HG03060 (cell line): ENCODE measurements at regions not wholly inside any gene's neighbourhood (a gene's known extent, or its start where the extent isn't known, plus 50 kb on each side); places are given as distances from the start of the nearest gene placed in this dataset.
"Not testable (repeated sequence)": the region's sequence is repeated elsewhere in the genome, so short reads cannot be mapped to it uniquely, and the experiment has no call there.

Experiments
- ATAC-seq: cut with Tn5 transposase; IDR thresholded peaks from one replicate; pipeline ENCODE4 v1.9.1; 2021; ENCODE audit warnings: low read depth, moderate number of reproducible peaks; ENCODE audit not compliant: unreplicated experiment

DNA sequence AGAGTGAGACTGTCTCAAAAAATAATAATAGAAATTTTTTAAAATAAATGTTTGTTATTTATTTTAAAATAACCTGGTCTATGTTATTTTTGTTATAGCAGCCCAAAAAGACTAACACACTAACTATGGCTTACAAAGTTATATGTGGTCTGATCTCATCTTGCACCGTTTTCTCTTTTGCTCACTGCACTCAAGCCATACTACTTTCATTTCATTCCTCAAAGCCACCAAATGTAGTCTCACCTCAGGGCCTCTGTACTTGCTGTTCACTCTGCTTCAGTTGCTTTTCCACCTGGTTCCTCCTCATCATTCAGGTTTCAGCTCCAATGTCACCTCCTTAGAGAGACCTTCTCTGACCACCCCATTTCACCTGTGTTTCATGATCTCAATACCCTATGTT, 55.2 kb upstream of the MDM1 start:
- no peak for ATAC-seq

DNA sequence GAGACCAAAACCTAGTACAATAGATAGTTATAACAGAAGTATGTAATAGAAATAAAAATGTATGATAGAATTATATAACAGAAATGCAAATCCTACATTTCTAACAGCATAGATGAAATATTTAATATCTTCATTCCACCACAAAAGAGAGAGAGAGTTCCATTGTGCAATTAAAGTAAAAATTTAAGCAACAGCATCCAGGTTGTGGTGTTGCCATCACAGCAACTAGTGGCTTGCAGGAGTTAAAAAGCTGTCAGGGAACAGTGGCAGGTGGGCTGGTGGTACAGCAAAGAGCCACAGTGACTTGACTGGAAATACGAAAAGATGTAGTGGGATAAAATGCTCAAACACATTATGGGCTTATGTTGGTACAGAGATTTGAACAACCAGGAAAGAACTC, 57.1 kb upstream of the MDM1 start:
- ATAC-seq: no peak

GRCh38 chr12:68391937-68392336, 59.8 kb upstream of the MDM1 start:
- no peak for ATAC-seq

DNA sequence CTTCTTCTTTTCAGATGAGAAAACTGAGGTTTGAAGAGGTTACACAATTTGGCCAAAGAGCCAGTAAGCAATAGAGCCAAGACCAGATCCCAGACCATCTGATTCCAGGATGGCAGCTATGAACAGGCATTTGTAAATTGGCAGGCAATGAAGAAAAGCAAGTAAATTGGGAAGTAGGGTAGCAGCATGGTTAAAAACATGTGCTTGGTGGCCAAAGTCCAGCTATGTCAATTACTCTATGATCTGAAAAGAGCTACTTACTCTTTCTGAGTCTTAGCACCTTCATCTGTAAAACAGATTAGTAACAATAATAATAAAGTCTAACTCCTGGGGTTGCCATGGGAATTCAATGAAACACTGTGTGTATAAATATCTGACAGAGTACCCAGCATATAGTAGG, 60.2 kb upstream of the MDM1 start:
- no peak for ATAC-seq

DNA sequence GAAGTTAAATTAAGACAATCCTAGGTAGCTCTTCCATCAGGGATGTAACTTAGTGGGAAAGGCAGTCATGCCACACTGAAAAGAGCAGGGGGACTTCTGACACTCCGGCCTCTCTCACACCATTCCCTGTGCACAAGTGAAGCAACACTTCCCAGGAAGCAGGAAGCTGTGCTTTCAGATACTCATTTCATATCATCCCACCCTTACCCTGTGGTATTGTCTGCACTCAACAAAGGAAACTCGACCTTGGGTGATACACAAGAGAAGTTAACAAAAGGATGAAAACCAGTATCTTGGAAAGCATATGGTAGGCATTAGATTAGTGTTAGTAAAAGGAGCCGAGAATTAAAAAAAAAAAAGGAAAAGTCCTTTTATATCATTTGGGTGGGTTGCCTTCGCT, 61.3 kb upstream of the MDM1 start:
- ATAC-seq: no peak

- no peak for ATAC-seq
These were observed 65.5 kb upstream of the MDM1 start for GRCh38 chr12:68397566-68398158.

DNA sequence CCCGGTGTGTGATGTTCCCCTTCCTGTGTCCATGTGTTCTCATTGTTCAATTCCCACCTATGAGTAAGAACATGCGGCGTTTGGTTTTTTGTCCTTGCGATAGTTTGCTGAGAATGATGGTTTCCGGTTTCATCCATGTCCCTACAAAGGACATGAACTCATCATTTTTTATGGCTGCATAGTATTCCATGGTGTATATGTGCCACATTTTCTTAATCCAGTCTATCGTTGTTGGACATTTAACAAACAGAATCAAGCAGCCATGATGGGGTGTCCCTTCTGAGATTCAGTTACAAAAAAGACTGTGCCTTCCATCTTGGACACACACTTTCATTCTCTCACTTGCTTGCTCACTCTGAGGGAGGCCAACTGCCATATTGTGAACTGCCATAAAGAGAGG, 66.5 kb upstream of the MDM1 start:
- not testable (repeated sequence) for ATAC-seq

DNA sequence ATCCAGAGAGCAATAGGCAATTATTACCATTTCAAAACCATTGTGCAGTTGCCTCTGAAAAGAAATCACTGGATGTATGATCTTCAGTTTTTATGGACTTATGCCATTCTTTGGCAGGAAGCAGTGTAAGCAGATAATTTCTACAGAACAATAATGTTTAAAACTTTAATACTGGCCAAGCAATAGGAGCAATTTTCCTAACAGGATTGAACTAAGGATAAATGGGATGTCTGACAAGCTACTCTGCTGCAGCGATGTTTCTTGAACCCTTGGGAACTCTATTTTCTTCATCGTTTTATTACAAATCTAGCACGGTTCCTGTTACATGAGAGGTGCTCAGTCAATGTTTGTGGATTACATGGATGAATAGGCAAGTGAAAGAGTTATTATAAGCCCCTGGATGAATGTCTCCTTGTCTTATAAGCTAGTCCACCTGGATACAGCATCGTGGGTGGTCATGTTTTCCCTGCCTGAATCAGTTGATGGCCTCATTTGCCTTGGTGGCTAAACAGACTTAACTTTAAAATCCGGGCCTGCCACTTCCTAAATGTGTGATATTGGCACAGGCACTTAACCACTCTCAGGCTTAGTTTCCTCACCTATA, 68.2 kb upstream of the MDM1 start:
- no peak for ATAC-seq

DNA sequence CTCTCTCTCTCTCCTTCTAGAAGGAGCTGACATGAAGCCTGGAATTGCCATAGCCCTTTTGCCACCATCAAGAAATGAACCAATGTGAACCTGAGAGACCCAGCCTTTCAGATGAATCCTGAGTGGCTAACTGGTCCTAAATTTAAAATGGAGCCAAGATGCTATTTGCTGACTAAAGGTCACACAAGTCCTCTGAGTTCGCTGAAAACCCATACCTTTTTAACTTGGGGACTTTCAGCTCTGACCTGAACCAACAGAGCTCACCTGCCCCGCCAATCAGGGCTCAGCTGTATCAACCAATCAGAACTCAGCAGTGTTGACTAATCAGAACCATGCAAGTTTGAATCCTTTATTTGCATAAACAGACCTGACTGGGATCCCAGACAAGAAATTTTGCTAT, 70.3 kb upstream of the MDM1 start:
- no peak for ATAC-seq

DNA sequence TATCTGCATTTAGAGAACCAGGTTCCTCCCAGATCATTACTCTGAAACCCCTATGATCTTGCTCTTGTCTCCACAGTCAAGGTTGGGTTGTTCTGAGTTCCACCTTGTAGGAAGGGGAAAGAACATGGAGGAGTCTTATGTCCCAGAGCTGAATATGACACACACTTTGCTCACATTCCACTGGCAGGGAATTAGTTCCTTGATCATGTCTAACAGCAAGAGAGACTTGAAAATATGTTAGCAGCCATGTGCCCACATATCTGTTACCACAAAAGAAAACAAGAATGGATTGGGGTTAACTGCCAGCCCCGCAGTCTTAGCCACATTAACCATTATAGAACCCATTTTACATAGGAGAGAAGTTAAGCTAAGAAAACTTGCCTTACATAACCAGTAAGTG, 71.1 kb upstream of the MDM1 start:
- ATAC-seq: no peak

GRCh38 chr12:68403711-68404110, 71.5 kb upstream of the MDM1 start:
- no peak for ATAC-seq

DNA sequence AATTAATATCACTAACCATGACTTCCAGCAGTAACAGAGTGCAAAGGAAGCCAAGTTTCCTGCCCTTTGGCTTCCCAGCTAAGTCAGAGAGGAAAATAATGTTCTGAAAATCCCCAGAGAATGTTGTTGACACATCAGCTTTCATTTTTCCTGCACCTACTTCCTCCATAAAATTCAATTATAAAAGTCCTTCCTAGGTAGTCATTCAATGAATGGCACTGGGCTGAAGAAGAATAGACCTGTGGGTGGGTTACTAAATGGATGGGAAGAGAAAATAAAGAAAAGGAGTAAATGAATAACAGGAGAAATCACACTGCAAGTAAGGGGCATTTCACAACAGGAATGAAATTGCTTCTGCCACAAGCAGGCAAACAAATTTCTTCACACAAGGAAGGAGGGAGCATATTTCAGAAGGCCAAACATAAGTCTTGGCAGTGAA, 73.2 kb upstream of the MDM1 start:
- ATAC-seq: no peak

DNA sequence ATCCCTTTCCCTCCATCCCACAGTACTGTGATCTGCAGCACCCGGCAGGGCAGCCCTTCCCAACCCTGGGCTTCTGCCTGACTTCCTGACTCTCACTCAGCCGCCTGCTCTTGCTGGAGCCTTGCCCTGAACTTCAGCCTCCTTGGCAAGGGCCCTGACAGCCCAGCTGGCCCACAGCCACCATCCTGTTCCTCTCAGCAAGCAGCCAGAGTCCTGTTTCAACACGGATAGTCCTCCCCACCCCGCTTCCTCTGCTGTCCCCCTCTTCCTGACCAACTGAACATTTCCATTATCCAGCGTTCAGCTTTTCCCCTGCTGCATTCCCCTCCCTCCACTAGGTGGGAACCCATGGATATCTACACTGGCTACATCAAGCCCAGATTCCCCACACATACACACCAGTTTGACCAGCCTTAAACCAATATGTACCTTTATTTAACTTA, 74.0 kb upstream of the MDM1 start:
- ATAC-seq: no peak

DNA sequence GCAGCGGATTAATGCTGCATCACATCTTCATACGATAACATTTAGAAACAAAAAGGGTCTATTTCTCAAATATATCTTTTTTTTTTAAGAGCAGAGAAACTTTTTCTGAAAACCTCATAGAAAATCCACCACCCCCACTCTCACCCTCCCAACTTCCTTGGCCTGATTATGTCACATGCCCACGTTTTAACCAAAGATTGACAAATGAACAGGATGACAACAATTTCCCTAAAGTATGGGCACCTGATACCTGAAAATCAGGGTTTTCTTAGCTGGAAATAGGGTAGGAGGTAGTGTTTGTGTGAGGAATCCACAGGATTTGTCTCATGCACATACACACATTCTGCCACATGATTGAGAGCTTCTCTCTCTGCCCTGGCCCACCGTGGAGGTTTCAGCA, 74.7 kb upstream of the MDM1 start:
- ATAC-seq: no peak

GRCh38 chr12:68410018-68410660, 78.0 kb upstream of the MDM1 start:
- no peak for ATAC-seq

- ATAC-seq: no peak
These were observed 79.2 kb upstream of the MDM1 start for GRCh38 chr12:68411371-68411770.

- no peak for ATAC-seq
These were observed 82.8 kb upstream of the MDM1 start for GRCh38 chr12:68414988-68415387.

GRCh38 chr12:68416350-68416749, 84.2 kb upstream of the MDM1 start:
- ATAC-seq: no peak

DNA sequence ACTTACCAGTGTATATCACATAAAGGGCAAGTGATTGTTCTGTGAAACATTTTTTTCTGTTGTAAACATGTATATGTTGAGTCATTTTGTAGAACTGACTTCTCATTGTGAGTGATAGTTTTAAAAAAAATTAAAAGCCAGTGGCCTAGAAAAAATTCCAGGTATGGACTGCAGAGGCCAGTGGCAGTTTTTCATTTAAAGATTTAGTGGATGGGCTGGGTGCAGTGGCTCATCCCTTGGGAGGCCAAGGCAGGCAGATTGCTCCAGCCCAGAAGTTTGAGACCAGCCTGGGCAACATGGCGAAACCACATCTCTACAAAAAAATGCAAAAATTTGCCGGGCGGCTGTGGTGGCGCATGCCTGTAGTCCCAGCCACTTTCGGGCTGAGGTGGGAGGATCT, 84.7 kb upstream of the MDM1 start:
- no peak for ATAC-seq

- no peak for ATAC-seq
These were observed 85.9 kb upstream of the MDM1 start for GRCh38 chr12:68418137-68418460.

DNA sequence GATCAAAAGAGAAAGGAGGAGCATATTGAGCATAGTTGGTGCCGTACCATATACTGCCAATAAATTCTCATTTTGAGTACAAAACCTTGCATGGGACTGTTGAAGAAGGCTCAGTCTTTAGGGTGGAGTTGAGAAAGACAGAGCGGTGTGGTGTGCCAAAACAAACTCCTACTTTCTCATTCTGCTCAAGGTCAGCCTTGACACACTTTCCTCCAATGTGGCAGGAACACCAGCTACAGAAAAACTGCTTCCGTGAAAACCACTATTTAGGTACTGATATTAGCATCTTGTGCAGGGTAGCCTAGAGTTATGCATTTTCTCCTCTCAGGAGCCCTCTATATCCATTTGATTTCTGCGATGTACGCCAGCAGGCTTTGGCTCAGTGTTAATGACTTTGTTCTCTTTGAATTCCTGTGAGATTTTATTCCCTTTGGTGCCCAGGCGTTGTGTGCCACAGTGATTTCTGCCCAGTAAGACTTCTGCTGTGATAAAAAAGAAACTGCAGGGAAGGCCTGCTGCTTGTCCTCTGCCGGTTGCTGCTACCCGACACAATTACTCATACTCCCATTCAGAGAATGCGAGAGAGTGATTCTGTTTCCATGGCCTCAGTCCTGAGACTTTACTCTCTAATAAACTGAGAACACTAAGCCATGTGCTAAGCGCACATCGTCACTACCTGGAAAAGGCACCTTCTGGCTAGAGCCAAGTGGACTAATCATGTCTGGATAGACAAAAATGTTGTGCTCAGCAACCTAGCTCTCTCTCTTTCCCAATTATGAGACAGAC, 88.3 kb upstream of the MDM1 start:
- no peak for ATAC-seq

DNA sequence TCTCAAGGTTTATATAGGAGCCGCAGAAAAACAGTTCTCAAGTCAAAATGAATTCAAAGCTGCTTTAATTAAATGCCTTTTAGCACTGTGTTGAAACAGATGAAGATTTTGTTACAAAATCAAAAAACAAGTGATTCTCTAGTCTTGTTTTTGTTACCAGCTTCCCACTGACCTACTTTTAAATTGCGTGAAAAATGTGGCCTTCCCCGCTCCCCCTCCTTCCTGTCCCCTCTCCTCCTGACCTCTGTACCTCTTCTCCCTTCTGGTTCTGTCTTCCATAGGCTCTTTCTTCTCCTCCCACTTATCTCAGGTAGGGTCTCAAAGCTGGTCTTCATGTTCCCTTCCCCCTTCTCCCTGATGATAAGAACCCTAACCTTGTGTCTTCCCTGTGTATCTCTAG, 90.0 kb upstream of the MDM1 start:
- no peak for ATAC-seq
